Stomach (tissue), 4 donors: ENCODE measurements at regions not wholly inside any gene's neighbourhood (a gene's known extent, or its start where the extent isn't known, plus 50 kb on each side); places are given as distances from the start of the nearest gene placed in this dataset.

ENCODE experiments used
- CTCF ChIP-seq, 7 experiments: fragments of 450-650 bp in 4 of 7; fragments of 200-600 bp in 3 of 7; sonication (generic) in 3 of 7; IDR thresholded peaks; one replicate each; pipeline ENCODE4 v1.5.1; 2016 to 2019; ENCODE audit warnings: antibody characterized with exemption in 7 of 7, control low read depth in 2 of 7, mild to moderate bottlenecking in 1 of 7
- EP300 ChIP-seq: sonication (generic); formaldehyde crosslinking; IDR thresholded peaks from one replicate; pipeline ENCODE4 v1.6.1; 2017; ENCODE audit warnings: antibody characterized with exemption
- POLR2A ChIP-seq, 4 donors: fragments of 450-650 bp; IDR thresholded peaks; one replicate each; pipeline ENCODE4 v1.6.1; 2016; ENCODE audit warnings: antibody characterized with exemption in 4 of 4, control low read depth in 2 of 4, mild to moderate bottlenecking in 1 of 4, moderate library complexity in 1 of 4
- POLR2AphosphoS5 ChIP-seq, 3 donors: sonication (generic); formaldehyde crosslinking; IDR thresholded peaks; one replicate each; pipeline ENCODE4 v1.6.1; 2016; ENCODE audit warnings: antibody characterized with exemption in 3 of 3

- TF ChIP-seq CTCF (IDR thresholded peaks at IDR 0.05) (no peak), POLR2AphosphoS5 (IDR thresholded peaks at IDR 0.05) (no peak), POLR2A (IDR thresholded peaks at IDR 0.05) (no peak), EP300 (no peak)
These were observed 456.6 kb upstream of the RBMS3 start for GRCh38 chr3:28824316-28824715.
